D721Med (cell line): ENCODE measurements at regions not wholly inside any gene's neighbourhood (a gene's known extent, or its start where the extent isn't known, plus 50 kb on each side); places are given as distances from the start of the nearest gene placed in this dataset.
A peak's percentile ranks its signal among the peaks of the same experiment; 100 is the strongest.

Experiments used
- DNase-seq: peaks from one replicate; pipeline ENCODE4 v3.0.0; 2011; ENCODE audit warnings: low spot score; ENCODE audit not compliant: insufficient read length
- FAIRE-seq: peaks from 2 replicates; lab custom pipeline; 2011; peaks lifted over from hg19 to GRCh38; lab: Jason Lieb, UNC
- TF ChIP-seq, protein P1 (sequence below): IDR thresholded peaks from 2 replicates; pipeline ENCODE4 v1.5.1; 2012; ENCODE audit warnings: mild to moderate bottlenecking, control low read depth; ENCODE audit not compliant: insufficient read depth; ENCODE audit errors: missing control alignments

DNA sequence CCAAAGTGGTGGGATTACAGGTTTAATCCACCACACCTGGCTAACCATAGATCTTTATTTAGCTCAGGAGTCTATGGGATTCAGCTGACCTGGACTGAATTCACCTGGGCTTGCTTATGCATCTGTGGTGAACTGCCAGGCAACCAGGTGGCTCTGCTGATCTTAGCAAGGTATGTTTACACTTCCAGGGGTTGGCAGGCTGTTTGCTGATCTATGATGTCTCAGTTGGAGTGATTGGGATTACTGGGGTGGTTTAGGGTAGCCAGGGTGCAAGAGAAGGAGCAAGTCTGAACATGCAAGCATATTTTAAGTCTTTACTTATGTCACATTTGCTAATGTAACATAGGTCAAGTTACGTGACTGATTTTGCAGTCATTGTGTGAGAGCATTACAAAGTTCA lies 63.6 kb upstream of the JAK2 start:
- no peak for FAIRE-seq
- TF ChIP-seq, protein P1, sequence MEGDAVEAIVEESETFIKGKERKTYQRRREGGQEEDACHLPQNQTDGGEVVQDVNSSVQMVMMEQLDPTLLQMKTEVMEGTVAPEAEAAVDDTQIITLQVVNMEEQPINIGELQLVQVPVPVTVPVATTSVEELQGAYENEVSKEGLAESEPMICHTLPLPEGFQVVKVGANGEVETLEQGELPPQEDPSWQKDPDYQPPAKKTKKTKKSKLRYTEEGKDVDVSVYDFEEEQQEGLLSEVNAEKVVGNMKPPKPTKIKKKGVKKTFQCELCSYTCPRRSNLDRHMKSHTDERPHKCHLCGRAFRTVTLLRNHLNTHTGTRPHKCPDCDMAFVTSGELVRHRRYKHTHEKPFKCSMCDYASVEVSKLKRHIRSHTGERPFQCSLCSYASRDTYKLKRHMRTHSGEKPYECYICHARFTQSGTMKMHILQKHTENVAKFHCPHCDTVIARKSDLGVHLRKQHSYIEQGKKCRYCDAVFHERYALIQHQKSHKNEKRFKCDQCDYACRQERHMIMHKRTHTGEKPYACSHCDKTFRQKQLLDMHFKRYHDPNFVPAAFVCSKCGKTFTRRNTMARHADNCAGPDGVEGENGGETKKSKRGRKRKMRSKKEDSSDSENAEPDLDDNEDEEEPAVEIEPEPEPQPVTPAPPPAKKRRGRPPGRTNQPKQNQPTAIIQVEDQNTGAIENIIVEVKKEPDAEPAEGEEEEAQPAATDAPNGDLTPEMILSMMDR: no peak
- no peak for DNase-seq

DNA sequence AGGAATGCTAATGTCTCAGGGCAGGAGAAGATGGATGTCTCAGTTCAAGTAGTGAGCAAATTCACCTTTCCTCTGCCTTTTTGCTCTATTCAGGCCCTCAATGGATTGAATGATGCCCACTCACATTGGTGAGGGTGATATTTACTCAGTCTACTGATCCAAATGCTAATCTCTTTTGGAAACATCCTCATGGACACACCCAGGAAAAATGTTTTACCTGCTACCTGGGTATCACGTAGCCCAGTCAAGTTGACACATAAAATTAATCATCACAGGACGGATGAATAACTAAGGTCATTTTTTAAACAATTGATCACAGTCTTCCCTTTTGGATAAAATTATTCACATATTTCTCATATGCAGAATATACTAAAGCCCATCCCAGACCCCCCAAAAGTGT lies 63.0 kb upstream of the JAK2 start:
- TF ChIP-seq, protein P1: no peak
- FAIRE-seq: no peak
- no peak for DNase-seq

DNA sequence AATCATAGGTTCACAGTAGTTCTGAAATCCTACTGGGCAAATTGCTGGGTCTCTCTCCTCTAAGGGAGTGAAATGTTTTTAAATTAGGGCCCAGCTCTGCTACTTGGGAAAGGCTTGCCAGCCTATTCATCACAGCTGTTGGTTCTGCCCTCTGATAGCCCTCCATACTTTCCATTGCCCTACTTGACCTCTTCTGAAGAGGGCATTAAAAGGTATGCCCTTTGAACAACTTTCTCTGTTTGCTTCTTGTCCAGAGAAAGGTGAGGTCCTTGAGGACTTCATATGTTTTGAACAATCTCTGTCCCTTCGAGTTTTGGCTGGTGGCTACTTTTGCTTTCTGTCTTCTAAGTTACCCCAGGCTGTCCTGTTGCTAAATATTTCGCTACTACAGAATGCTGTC lies 62.3 kb upstream of the JAK2 start:
- FAIRE-seq: no peak
- DNase-seq: no peak
- TF ChIP-seq, protein P1: no peak

DNA sequence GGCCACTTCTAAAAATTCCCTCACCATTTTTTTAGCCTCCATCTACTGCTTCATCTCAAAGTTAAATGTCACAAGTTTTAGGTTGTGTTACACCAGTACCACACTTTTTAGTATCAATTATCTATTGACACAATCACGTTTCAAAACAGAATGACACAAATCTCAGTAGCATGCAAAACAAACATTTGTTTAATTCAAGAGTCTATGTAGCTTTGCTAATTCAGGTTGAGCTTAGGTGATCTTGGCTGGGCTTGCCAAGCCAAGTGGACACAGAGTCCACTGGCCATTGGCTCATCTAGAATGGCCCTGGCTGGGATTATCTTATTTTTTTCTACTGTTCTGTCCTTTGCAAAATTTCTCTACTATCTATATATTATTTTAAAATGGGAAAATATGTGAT lies 61.9 kb upstream of the JAK2 start:
- FAIRE-seq: no peak
- TF ChIP-seq, protein P1: no peak

DNA sequence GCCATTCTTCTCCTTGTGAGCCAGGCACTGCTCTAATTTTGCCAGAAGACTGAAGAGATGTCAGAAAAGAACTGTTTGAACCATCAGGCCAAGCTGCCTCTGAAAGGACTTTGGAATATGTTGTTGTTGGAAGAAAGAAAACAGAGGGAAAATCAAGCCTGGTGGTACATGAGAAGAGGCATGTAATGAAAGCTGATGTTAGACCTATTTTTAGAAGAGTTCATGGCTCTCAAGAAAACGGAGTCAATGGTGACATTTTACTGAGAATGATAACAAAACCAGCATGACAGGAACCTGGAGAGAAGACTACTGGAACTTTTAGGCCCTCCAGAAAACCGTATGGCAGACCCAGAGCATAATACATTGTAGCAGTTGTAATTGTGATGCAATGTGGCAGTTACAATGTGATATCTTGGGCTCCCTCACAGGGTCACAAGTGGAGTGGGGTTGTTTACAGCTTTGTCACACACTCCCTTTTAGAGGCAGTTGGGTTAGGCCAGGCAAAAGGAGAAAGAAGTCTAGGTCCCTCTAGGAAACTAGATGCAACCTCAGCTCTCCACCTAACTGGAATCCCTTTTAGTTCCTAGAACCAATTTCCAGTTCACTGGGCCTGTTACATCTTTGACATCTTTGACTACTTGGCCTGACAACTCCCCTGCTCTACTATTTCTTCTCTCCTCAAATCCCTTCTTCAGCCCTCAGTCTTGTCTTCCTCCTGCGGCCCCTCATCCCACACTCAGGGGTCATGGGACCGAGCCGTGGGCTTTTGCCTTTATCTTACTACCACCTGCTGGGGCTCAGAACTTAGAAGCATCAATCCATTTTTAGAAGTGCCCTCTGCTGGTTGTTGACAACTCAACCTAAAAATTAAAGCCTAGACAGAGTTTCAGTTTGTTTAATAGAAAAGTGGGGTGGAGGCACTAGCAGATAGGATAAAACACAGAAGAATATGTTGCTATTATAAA lies 61.2 kb upstream of the JAK2 start:
- FAIRE-seq (no peak), DNase-seq (no peak)
- TF ChIP-seq, protein P1: peak; percentile 9

More for the DNA sequence above, 61.9 kb upstream of the JAK2 start:
- no peak for DNase-seq

DNA sequence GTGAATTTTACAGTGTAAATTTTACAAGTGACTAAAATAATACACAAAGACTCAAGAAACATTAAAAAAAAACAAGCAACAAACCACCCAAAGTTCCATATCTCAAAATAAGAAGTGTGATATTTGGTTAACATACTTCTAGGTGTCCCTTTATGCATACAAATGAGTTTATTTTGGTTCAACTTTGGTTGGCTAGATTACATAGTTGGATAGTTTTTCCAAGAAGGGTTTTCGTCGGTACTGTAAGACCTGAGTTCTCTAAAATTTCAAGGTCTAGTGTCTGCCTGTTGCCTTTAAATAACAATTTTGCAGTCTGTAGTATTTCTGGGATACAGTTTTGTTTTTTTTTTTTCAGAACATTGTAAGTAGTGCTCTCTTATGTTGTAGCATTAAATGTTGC lies 58.8 kb upstream of the JAK2 start:
- DNase-seq (no peak), FAIRE-seq (no peak)
- TF ChIP-seq, protein P1: no peak

DNA sequence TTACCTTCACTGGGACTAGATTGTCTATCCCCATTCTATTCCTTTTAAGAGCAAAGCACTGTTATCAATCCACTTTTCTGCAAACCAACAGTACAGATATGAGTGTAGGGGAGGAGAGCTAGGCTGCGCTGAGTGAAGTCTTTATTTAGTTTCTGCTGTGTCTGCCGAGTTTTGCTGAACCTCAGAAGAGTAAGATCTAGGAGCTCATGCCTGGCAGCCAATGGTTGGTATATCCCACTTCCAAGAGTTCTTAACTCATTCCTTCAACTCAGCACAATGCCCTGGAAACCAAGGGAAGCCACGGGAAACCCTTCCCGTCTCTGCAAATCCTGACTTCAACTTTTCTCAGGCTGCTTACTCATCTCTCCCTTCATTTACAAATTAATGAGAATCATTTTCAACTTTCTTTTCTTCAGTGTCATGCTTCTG lies 58.0 kb upstream of the JAK2 start:
- DNase-seq: no peak
- TF ChIP-seq, protein P1: no peak
- no peak for FAIRE-seq
